ENCODE measurements at regions not wholly inside any gene's neighbourhood (a gene's known extent, or its start where the extent isn't known, plus 50 kb on each side); places are given as distances from the start of the nearest gene placed in this dataset.
"Not testable (repeated sequence)": the region's sequence is repeated elsewhere in the genome, so short reads cannot be mapped to it uniquely, and the experiment has no call there.

DNA sequence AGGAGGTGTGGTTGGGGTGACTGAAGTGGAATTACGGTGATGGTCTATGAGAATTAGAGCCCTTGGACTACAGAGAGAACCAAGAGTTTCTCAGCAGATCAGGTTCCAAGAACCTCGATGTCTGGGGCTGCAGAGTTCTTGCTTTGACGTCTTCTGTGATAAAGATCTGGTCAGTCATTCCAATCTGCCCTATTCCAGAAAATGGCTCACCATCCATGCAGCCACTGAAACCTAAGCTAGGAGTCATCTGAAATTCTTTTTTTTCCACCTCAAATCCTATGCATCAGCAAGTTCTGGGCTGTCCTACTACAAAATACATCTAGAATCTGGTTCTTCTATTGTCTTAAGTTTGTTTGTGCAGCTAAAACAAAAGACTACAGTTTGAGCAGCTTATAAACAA, 254.4 kb upstream of the PGRMC2 start:
- H3K27me3 Mint-ChIP-seq (ENCODE audit: low read depth): no peaks in the 10 kb centered on the region
- no peak overlapping the region for H3K27ac Mint-ChIP-seq
- no peaks in the 10 kb centered on the region for H3K4me1 Mint-ChIP-seq
- no peak overlapping the region for H3K4me3 Mint-ChIP-seq
- TF ChIP-seq, protein P1, sequence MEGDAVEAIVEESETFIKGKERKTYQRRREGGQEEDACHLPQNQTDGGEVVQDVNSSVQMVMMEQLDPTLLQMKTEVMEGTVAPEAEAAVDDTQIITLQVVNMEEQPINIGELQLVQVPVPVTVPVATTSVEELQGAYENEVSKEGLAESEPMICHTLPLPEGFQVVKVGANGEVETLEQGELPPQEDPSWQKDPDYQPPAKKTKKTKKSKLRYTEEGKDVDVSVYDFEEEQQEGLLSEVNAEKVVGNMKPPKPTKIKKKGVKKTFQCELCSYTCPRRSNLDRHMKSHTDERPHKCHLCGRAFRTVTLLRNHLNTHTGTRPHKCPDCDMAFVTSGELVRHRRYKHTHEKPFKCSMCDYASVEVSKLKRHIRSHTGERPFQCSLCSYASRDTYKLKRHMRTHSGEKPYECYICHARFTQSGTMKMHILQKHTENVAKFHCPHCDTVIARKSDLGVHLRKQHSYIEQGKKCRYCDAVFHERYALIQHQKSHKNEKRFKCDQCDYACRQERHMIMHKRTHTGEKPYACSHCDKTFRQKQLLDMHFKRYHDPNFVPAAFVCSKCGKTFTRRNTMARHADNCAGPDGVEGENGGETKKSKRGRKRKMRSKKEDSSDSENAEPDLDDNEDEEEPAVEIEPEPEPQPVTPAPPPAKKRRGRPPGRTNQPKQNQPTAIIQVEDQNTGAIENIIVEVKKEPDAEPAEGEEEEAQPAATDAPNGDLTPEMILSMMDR (IDR thresholded peaks at IDR 0.05; ENCODE audit: unreplicated experiment in 3 of 3): no peak
- H3K36me3 Mint-ChIP-seq (ENCODE audit: low read depth): no peaks in the 10 kb centered on the region
- no peaks in the 10 kb centered on the region for H3K9me3 Mint-ChIP-seq

DNA sequence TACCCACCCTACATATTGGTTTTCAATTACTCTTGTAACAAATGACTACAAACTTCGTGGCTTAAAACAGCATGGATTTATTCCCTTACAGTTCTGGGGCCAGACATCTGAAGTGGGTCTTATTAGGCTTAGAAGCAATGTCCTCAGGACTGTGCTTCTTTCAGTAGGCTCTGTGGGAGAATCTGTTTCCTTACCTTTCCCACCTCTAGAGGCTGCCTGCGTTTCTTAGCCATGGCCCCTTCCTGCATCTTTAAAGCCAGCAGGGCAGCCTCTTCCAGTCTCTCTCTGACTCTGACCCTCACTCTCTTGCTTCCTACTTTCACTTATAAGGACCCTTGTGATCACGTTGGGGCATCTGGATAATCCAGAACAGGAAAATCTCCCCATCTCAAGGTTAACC, 252.5 kb upstream of the PGRMC2 start:
- no peaks in the 10 kb centered on the region for H3K9me3 Mint-ChIP-seq
- TF ChIP-seq, protein P1 (IDR thresholded peaks at IDR 0.05; ENCODE audit: unreplicated experiment in 3 of 3): no peak
- H3K36me3 Mint-ChIP-seq (ENCODE audit: low read depth): no peaks in the 10 kb centered on the region
- H3K27ac Mint-ChIP-seq: no peak overlapping the region
- H3K4me3 Mint-ChIP-seq: no peak overlapping the region
- H3K27me3 Mint-ChIP-seq (ENCODE audit: low read depth): no peaks in the 10 kb centered on the region
- no peaks in the 10 kb centered on the region for H3K4me1 Mint-ChIP-seq

DNA sequence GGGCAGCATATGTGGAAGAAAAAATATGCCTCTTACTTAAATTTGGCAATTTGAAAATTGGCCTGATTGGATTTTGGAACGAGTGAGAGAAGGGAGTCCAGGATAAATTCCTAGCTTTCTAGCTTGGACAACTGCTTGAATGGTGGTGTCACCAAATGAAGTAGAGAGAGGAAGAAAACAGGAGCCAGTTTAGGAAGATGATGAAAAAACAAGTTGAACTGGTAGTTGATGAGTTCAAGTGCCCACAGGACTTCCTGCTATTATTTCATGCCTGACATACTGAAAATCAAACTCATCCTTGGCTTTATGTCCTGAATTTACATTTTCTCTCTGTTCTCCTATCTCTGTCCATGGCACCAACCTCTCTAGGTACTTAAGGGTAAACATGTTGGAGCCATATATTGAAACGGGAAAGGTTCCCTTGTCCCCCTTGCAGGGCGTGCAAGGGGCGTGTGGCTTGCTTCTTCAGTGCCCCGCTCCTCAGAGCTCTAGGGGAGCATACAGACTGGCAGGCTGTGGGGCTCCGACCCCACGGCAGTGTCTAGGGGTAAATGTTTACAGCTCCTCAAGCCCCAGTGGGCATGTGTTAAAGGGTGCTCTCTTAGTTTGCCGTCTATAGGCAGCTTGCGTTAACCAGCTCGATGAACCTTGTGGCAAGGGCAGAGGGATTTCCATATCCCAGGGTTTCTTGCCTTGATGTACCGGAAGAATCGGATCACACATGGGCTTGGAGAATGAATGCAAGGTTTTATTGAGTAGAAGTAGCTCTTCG, 250.7 kb upstream of the PGRMC2 start:
- no peaks in the 10 kb centered on the region for H3K36me3 Mint-ChIP-seq (ENCODE audit: low read depth)
- H3K27me3 Mint-ChIP-seq (ENCODE audit: low read depth): no peaks in the 10 kb centered on the region
- TF ChIP-seq, protein P1 (IDR thresholded peaks at IDR 0.05; ENCODE audit: unreplicated experiment in 3 of 3): no peak
- H3K9me3 Mint-ChIP-seq: peaks cover 11% of the 10 kb centered on the region
- H3K4me3 Mint-ChIP-seq: no peak overlapping the region
- no peak overlapping the region for H3K27ac Mint-ChIP-seq
- H3K4me1 Mint-ChIP-seq: no peaks in the 10 kb centered on the region

DNA sequence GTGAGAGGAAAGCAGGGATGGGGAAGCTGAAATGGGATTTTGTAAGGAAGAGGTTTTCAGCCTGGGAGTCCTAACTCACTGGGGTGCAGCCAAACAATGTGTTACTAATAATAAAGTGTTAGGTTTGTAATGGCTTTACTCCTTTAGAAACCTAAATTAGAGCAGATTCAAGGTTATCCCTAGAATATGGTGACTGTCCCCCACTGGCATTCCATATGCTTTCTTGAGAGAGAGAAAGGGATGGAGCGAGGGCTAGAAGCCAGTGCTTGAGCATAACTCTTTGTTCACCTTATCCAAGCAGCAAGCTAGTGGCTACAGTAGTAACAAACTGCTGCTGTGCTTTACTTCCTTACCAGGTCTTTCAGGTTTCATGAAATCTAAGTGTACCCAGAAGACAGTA, 249.1 kb upstream of the PGRMC2 start:
- TF ChIP-seq, protein P1 (IDR thresholded peaks at IDR 0.05; ENCODE audit: unreplicated experiment in 3 of 3): no peak
- Mint-ChIP-seq H3K36me3 (ENCODE audit: low read depth) (no peaks in the 10 kb centered on the region), H3K9me3 (peaks cover 11% of the 10 kb centered on the region), H3K27ac (no peak overlapping the region), H3K27me3 (ENCODE audit: low read depth) (no peaks in the 10 kb centered on the region), H3K4me3 (no peak overlapping the region), H3K4me1 (no peaks in the 10 kb centered on the region)

DNA sequence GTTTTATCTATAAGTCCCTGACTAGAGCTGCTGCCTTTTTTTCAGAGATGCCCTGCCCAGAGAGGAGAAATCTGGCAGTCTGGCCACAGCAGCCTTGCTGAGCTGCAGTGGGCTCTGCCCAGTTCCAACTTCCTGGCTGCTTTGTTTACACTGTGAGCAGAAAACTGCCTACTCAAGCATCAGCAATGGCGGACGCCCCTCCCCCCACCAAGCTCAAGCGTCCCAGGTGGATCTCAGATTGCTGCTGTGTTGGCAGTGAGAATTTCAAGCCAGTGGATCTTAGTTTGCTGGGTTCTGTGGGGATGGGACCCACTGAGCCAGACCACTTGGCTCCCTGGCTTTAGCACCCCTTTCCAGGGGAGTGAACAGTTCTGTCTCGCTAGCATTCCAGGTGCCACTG, 247.9 kb upstream of the PGRMC2 start:
- peaks cover 11% of the 10 kb centered on the region for H3K9me3 Mint-ChIP-seq
- not testable (repeated sequence) for H3K4me3 Mint-ChIP-seq; H3K27me3 Mint-ChIP-seq (ENCODE audit: low read depth); H3K36me3 Mint-ChIP-seq (ENCODE audit: low read depth); H3K4me1 Mint-ChIP-seq; H3K27ac Mint-ChIP-seq

DNA sequence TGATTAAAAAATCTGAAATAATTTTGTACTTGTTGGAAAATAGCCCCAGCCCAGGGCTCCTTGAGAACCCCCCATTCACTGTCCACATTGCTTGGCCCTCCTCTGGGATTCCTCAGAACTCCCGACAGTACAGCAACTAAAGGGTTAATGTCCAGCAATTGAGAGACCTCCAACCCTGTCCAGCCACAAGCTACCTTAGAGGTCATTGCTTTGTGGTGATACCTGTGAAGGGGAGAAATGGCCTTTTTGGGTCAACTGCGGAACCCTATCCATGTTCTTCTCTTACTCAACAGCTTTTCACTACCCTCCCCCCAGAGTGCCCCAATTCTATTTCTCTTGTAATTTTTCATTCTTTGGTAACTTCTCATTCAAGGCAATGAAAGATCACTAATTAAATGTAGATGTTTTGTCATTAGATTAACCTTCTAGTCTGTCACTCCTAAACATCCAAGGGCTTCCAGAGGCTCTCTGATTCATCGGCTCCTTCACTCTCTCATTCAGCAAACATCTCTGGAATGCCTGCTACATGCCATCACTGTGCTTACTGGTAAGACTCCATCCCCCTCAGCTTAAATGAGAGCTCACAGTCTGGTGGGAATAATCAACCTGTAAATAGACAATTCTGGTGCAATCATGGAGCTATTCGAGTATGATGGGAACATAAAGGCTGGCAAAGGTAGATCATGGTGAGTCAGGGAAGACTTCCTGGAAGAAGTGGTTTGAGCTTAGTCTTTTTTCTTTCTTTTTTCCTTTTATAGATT, 241.4 kb upstream of the PGRMC2 start:
- no peaks in the 10 kb centered on the region for H3K27me3 Mint-ChIP-seq (ENCODE audit: low read depth)
- peak overlapping the region; percentile 46 to 54 (median 50) for H3K27ac Mint-ChIP-seq
- no peaks in the 10 kb centered on the region for H3K36me3 Mint-ChIP-seq (ENCODE audit: low read depth)
- H3K4me1 Mint-ChIP-seq: peaks cover 39% of the 10 kb centered on the region
- TF ChIP-seq, protein P1 (IDR thresholded peaks at IDR 0.05; ENCODE audit: unreplicated experiment in 3 of 3): no peak
- H3K9me3 Mint-ChIP-seq: peaks cover 4% of the 10 kb centered on the region
- no peak overlapping the region for H3K4me3 Mint-ChIP-seq
